ENCODE measurements at regions not wholly inside any gene's neighbourhood (a gene's known extent, or its start where the extent isn't known, plus 50 kb on each side); places are given as distances from the start of the nearest gene placed in this dataset.

DNA sequence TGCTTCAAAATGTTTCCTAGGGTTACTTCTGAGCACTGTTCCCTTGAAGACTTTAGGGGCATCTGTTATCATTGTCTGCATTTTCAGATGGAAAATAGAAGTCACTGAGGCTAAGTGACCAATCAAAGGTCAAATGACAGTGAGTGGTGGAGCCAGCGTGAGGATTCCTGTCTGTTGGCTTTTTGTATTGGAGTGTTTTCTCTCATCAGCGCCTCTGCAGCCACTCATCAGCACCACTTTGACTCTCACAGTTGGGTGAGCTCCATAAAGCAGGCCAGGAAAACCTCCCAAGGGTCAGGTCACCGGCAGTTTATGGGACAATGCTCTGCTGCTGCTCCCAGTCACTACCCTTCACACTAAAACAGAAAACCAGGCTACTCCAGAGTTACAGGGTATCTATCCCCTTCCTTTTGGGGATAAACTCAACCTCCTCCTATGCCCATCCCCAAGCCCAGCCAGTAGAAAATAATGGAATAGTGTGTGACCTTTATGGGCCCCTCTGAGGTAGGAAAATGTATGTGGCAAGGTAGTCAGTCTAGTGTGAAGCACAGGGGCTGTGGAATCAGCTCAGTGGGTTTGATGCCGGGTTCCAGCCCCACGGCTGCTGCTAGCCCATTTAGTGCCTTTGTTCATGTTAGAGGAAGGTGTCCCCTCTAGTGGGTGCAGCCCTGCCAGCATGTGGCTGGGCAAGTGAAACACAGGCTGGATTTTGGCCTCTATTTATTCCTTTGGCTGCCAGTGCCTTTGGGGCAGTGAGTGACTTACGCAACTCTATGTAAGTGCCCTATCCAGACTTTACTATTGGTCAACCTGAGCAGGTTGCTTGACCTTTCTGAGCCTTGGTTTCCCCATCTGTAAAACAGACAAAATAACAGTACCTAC, 133.8 kb upstream of the CPM start:
- TF ChIP-seq, protein P1, sequence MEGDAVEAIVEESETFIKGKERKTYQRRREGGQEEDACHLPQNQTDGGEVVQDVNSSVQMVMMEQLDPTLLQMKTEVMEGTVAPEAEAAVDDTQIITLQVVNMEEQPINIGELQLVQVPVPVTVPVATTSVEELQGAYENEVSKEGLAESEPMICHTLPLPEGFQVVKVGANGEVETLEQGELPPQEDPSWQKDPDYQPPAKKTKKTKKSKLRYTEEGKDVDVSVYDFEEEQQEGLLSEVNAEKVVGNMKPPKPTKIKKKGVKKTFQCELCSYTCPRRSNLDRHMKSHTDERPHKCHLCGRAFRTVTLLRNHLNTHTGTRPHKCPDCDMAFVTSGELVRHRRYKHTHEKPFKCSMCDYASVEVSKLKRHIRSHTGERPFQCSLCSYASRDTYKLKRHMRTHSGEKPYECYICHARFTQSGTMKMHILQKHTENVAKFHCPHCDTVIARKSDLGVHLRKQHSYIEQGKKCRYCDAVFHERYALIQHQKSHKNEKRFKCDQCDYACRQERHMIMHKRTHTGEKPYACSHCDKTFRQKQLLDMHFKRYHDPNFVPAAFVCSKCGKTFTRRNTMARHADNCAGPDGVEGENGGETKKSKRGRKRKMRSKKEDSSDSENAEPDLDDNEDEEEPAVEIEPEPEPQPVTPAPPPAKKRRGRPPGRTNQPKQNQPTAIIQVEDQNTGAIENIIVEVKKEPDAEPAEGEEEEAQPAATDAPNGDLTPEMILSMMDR (IDR thresholded peaks at IDR 0.05) = no peak
- no peak for TF ChIP-seq POLR2A (IDR thresholded peaks at IDR 0.05)

All from body of pancreas (tissue), 4 donors.